AG04450 (cell line): ENCODE measurements at regions not wholly inside any gene's neighbourhood (a gene's known extent, or its start where the extent isn't known, plus 50 kb on each side); places are given as distances from the start of the nearest gene placed in this dataset.
"Not testable (repeated sequence)": the region's sequence is repeated elsewhere in the genome, so short reads cannot be mapped to it uniquely, and the experiment has no call there.

Experiments used
- CTCF ChIA-PET: fragments of 300-600, 350-600 bp; formaldehyde crosslinking; extraction: SDS; loops from one replicate; lab custom pipeline; 2022; ENCODE audit warnings: antibody characterized with exemption, inconsistent platforms; lab: Charles Lee
- POLR2A ChIA-PET: fragments of 350-600 bp; formaldehyde crosslinking; extraction: SDS; loops from one replicate; lab custom pipeline; 2021; ENCODE audit warnings: antibody characterized with exemption, inconsistent platforms; lab: Yijun Ruan, JAX
- DNase-seq: peaks from one replicate; pipeline ENCODE4 v3.0.0-alpha.2; 2011; ENCODE audit warnings: low read depth, low spot score
- H3K27ac ChIP-seq: one replicate; pipeline ENCODE4 v1.5.1; 2012; ENCODE audit warnings: low read depth, low read length, control low read depth
- H3K27me3 ChIP-seq: one replicate; pipeline ENCODE4 v1.6.0; 2012; ENCODE audit warnings: low read length; ENCODE audit not compliant: control insufficient read depth, insufficient read depth
- H3K4me3 ChIP-seq: 2 replicates; pipeline ENCODE4 v1.5.1; 2011; ENCODE audit warnings: mild to moderate bottlenecking, low read depth, low read length, control low read depth
- H3K9me3 ChIP-seq: 2 replicates; pipeline ENCODE4 v1.5.1; 2012; ENCODE audit warnings: low read length; ENCODE audit not compliant: control insufficient read depth, insufficient read depth
- CTCF ChIP-seq: IDR thresholded peaks from 2 replicates; pipeline ENCODE4 v1.5.1; 2011; ENCODE audit warnings: low read depth, low read length, control low read depth, inconsistent platforms

GRCh38 chr10:20535897-20536881 is 360.9 kb downstream of the NEBL start:
- POLR2A ChIA-PET, result no interaction called here
- peaks cover 13% of the 10 kb centered on the region for H3K9me3 ChIP-seq
- DNase-seq, result no peak

GRCh38 chr10:20531241-20531883 is 365.7 kb downstream of the NEBL start:
- CTCF ChIA-PET, DNase-seq, H3K27ac ChIP-seq, POLR2A ChIA-PET, H3K4me3 ChIP-seq, H3K27me3 ChIP-seq: not testable (repeated sequence)
- peaks cover 12% of the 10 kb centered on the region for H3K9me3 ChIP-seq

More at GRCh38 chr10:20535897-20536881, 360.9 kb downstream of the NEBL start:
- Histone ChIP-seq H3K4me3 (no peak overlapping the region), H3K27ac (no peak overlapping the region), H3K27me3 (no peaks in the 10 kb centered on the region)
- no peak for TF ChIP-seq CTCF
- CTCF ChIA-PET, result no interaction called here

GRCh38 chr10:20521186-20521585 is 375.9 kb downstream of the NEBL start:
- Histone ChIP-seq H3K9me3 (no peaks in the 10 kb centered on the region), H3K27ac (no peak overlapping the region), H3K4me3 (no peak overlapping the region), H3K27me3 (no peaks in the 10 kb centered on the region)
- DNase-seq, result no peak
- TF ChIP-seq CTCF, result no peak
- CTCF ChIA-PET, result no interaction called here
- POLR2A ChIA-PET, result no interaction called here

- Histone ChIP-seq H3K9me3 (no peaks in the 10 kb centered on the region), H3K27me3 (no peaks in the 10 kb centered on the region), H3K27ac (no peak overlapping the region), H3K4me3 (no peak overlapping the region)
- POLR2A ChIA-PET, result no interaction called here
- no peak for DNase-seq
- no peak for TF ChIP-seq CTCF
- CTCF ChIA-PET, result no interaction called here
These were observed 381.5 kb downstream of the NEBL start for GRCh38 chr10:20515654-20516053.

- DNase-seq, result no peak
- Histone ChIP-seq H3K9me3 (no peaks in the 10 kb centered on the region), H3K27me3 (no peaks in the 10 kb centered on the region), H3K4me3 (no peak overlapping the region), H3K27ac (no peak overlapping the region)
- CTCF ChIA-PET, result no interaction called here
- POLR2A ChIA-PET, result no interaction called here
- no peak for TF ChIP-seq CTCF
These were observed 384.5 kb downstream of the NEBL start for GRCh38 chr10:20512631-20513030.
